NCI-H748 (cell line): ENCODE measurements at regions not wholly inside any gene's neighbourhood (a gene's known extent, or its start where the extent isn't known, plus 50 kb on each side); places are given as distances from the start of the nearest gene placed in this dataset.

Source experiments
- DNase-seq: peaks from one replicate; lab custom pipeline; 2025; ENCODE audit not compliant: unreplicated experiment; lab: John Stamatoyannopoulos, UW

DNA sequence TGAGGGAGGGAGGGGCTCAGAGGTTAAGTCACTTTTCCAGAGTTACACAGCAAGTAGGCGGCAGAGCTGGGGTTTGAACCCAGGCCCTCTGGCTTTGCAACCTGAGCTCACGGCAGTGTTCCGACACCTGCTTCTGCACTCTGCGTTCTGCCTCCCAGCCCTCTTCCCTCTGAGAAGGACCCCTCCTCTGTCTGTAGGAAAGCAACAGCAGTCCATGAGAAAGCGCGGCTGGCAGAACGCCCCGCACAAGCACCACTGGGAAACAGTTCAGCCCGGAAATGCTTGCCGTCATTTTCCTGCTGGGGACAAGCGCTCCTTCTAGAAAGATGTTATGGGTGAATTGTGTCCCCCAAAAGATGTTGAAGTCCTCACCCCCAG is 241.1 kb downstream of the NPHP4 start:
- DNase-seq: no peak

GRCh38 chr1:5750186-5751162 is 241.8 kb downstream of the NPHP4 start:
- DNase-seq: no peak

- DNase-seq: no peak
Measured at GRCh38 chr1:5748286-5749225, 243.7 kb downstream of the NPHP4 start.

DNA sequence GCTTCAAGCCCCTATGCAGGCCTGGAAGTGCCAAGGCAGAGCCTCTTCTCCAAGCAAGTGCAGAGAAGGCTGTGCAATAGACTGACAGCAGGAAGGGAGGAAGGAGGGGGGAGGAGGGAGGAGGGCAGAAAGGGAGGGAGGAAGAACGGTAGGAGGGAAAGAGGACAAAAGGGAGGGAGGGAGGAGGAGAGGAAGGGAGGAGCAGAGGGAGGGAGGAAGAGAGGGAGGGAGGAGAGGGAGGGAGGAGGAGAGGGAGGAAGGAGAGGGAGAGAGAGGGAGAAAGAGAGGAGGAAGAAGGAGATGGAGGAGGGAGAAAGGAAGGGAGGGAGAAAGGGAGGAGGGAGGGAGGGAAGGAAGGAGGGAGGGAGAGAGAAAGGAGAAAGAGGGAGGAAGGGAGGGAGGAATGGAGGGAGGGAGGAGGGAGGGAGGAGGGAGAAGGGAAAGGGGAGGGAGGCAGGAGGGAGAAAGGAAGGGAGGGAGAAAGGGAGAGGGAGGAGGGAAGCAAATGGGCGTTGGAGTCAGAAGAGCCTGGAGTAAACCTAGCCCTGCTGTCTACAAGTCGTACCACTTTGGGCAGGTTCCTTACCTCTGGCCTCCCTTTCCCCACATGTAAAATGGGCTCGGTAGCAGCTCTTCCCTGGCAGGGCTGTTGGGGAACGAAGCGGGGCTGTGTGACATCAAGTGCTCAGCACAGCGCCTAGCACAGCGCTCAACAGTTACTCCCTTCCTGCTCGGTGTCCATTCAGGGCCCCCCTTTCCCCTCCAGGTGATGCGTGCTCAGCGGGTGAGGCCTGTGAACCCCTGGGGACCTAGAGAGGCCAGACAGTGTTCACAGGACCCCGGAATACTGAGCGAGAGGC is 244.6 kb downstream of the NPHP4 start:
- DNase-seq: no peak

- peak; percentile 57 for DNase-seq
Measured at GRCh38 chr1:5746611-5747425, 245.4 kb downstream of the NPHP4 start.

- DNase-seq: peak; percentile 75
Measured at GRCh38 chr1:5745800-5746610, 246.2 kb downstream of the NPHP4 start.

DNA sequence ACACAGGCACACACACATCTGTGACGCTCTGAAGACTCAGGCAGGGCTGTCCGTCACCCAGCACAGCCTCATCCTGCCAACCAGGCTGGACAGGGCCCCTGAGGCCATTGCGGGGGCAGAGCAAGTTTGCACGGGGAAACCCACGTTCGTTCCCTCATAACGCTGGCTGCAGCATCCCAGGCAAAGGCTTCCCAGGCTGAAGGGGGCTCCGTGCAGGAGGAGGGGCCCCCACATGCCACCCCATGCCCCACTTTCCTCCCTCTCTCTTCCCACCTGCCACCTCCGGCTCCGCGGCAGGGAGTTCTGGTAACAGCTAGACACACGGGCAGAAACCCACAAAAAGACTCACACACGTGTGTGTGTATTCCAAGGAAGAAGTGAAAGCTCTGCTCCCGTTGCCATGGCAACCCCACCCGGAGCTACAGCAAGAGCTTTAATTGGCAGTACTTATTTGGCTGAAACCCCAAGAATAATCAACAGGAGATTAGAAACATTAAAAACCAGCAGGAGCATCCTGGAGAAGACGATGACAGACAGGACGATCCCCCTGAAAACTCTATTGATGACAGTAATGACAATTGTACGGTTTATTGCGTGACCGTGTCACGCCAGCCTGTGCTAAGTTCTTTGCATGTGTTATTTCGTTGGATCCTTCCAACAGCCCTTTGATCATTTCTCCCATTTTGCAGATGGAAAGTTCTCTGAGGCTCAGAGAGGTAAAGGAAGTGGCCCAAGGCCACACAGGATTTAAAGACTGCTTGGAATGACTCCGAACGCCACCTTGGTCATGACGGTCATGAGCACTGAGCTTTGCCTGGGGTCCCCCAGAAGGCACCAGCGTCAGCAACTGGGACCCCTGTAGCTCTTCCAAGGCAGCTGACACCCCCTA is 247.1 kb downstream of the NPHP4 start:
- DNase-seq: peak; percentile 71

- no peak for DNase-seq
Measured at GRCh38 chr1:5744341-5744740, 247.9 kb downstream of the NPHP4 start.

DNA sequence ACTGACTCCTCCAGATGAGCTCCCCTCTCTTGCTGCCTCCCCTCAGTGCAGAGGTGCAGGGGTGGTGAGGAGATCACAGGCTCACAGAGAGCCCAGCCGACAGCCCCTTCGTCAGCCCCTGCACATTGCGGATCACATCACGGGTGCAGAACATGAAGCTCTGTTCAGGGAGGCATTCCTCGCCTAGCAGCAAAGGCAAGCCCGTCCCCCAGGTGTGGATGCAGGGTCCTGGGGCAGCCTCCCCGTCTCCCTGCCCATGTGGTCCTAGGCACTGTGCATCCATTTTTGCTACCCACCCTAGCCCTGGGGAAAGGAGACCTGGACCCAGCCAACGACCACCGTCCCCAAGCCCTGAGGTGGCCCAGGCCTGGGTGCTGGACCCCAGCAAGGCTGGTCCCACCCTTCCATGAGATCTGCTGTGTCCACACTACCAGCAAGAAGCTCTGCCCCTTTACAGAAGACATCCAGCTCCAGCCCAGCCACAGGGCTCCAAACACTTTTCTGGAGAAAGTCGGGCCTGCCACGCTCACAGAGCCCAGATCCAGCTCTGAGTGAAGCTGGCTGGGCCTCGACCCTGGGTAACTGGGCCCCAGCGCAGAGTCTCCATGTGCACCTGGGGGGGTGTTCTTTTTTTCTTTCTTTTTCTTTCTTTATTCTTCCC is 248.7 kb downstream of the NPHP4 start:
- DNase-seq: no peak

DNA sequence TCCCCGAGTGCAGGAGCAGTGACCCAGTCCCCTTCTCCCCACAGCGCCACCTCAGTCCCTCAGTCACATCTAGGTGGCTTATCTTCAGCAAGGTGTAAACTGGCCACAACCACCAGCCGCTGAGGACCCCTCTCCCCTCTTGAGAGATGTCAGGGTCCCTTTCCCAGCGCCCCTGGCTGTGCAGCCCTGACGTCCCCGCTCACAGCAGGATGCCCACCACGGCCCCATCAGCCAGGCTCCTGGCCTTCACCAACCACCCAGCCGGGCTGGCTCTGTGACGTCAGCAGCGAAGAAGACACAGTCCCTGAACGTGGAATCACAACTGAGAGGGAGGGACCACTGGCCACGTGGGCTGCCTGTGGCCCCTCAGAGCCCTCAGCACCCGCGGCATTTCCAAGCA is 249.4 kb downstream of the NPHP4 start:
- no peak for DNase-seq

- DNase-seq: no peak
Measured at GRCh38 chr1:5742032-5742431, 250.2 kb downstream of the NPHP4 start.

- no peak for DNase-seq
Measured at GRCh38 chr1:5740865-5741860, 251.1 kb downstream of the NPHP4 start.

DNA sequence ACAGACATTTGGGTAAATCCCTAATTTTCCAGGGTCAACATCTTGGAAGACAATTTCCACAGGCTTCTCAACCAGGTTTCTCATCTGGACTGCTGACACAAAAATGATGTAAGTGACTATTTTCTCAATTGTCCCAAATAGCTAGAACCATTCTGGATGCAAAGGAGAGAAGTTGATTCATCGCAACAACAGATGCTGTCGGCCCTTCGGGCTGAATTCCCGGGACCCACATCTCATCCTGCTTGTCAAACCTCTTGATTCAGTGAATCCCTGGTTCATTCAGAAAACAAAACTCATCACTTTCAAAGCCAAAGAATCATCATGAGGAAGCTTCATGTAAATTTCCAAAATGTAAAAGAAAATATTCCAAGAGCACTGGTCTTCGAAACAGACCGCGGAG is 251.8 kb downstream of the NPHP4 start:
- DNase-seq: no peak

- DNase-seq: no peak
Measured at GRCh38 chr1:5739561-5740078, 252.6 kb downstream of the NPHP4 start.

GRCh38 chr1:5738911-5739462 is 253.2 kb downstream of the NPHP4 start:
- no peak for DNase-seq

DNA sequence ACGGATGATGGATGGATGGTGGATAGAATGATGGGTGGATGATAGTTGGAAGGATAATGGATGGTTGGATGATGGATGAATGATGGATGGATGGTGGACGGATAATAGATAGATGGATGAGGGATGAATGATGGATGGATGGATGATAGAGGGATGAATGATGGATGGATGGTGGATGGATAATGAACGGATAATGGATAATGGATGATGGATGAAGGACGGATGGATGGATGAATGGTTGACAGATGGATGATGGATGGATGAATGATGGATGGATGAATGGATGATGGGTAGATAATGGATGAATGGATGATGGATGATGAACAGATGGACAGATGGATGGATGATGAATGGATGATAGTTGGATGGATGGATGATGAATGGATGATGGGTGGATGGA is 255.1 kb downstream of the NPHP4 start:
- no peak for DNase-seq
